Stomach (tissue), 8 donors: ENCODE measurements at regions not wholly inside any gene's neighbourhood (a gene's known extent, or its start where the extent isn't known, plus 50 kb on each side); places are given as distances from the start of the nearest gene placed in this dataset.

Experiments
- DNase-seq, 2 donors: peaks; one replicate each; pipeline versions ENCODE4 v3.0.0 to v3.0.0-alpha.2; 2013 to 2019
- H3K27ac ChIP-seq, 5 donors: fragments of 200-600 bp in 4 of 5; sonication (generic) in 4 of 5; one replicate each; pipeline ENCODE4 v1.5.1; 2013 to 2019; ENCODE audit warnings: mild to moderate bottlenecking in 1 of 5, moderate library complexity in 1 of 5
- H3K27me3 ChIP-seq, 3 donors: fragments of 200-600 bp; sonication (generic); one replicate each; pipeline ENCODE4 v1.5.1; 2017 to 2019; ENCODE audit warnings: mixed run types in 1 of 3
- H3K36me3 ChIP-seq, 4 donors: fragments of 200-600 bp; sonication (generic); 1 replicate in 3 of 4; 2 replicates in 1 of 4; pipeline ENCODE4 v1.5.1; 2016 to 2019
- H3K4me1 ChIP-seq, 4 donors: fragments of 200-600 bp; sonication (generic); one replicate each; pipeline ENCODE4 v1.5.1; 2016 to 2019
- H3K4me3 ChIP-seq, 4 donors: fragments of 200-600 bp; sonication (generic) in 3 of 4; one replicate each; pipeline ENCODE4 v1.5.1; 2016 to 2019; ENCODE audit warnings: mild to moderate bottlenecking in 1 of 4
- H3K9me3 ChIP-seq, 4 donors: fragments of 200-600 bp; sonication (generic); one replicate each; pipeline ENCODE4 v1.5.1; 2016 to 2019
- CTCF ChIP-seq, 7 experiments: fragments of 450-650 bp in 4 of 7; fragments of 200-600 bp in 3 of 7; sonication (generic) in 3 of 7; IDR thresholded peaks; one replicate each; pipeline ENCODE4 v1.5.1; 2016 to 2019; ENCODE audit warnings: antibody characterized with exemption in 7 of 7, control low read depth in 2 of 7, mild to moderate bottlenecking in 1 of 7
- EP300 ChIP-seq: sonication (generic); formaldehyde crosslinking; IDR thresholded peaks from one replicate; pipeline ENCODE4 v1.6.1; 2017; ENCODE audit warnings: antibody characterized with exemption
- POLR2A ChIP-seq, 4 donors: fragments of 450-650 bp; IDR thresholded peaks; one replicate each; pipeline ENCODE4 v1.6.1; 2016; ENCODE audit warnings: antibody characterized with exemption in 4 of 4, control low read depth in 2 of 4, mild to moderate bottlenecking in 1 of 4, moderate library complexity in 1 of 4
- POLR2AphosphoS5 ChIP-seq, 3 donors: sonication (generic); formaldehyde crosslinking; IDR thresholded peaks; one replicate each; pipeline ENCODE4 v1.6.1; 2016; ENCODE audit warnings: antibody characterized with exemption in 3 of 3
- WGBS, 5 donors: extraction: QIAGEN DNeasy Blood & Tissue Kit in 3 of 5; methylation state at CpG; one replicate each; pipeline versions ENCODE4 v1.1.5 to v1.1.7; 2013 to 2018; 5-methylcytosine and 5-hydroxymethylcytosine counted together
- intact Hi-C: fragments of 100-400 bp; cut with DNase I; formaldehyde crosslinking; loops from one replicate; pipeline ENCODE4 v1.15.1; 2023; ENCODE audit warnings: low total_unique reads
- donor health status: healthy with polysubstance abuse.
- donor health status: Bipolar disorder and iron deficiency.
- donor health status: healthy.

GRCh38 chr10:42933448-42934340 is 143.2 kb upstream of the RET start:
- TF ChIP-seq POLR2A (IDR thresholded peaks at IDR 0.05) (no peak), POLR2AphosphoS5 (IDR thresholded peaks at IDR 0.05) (no peak), EP300 (no peak), CTCF (IDR thresholded peaks at IDR 0.05) (no peak)
- WGBS, 5 donors: 5 to 10% (median 8%) methylated on average over 38 to 57 of the region's 57 CpGs
- no peaks in the 10 kb centered on the region for H3K9me3 ChIP-seq
- peaks cover 12 to 66% (median 24%) of the 10 kb centered on the region in 3 donors for H3K27me3 ChIP-seq
- peak; percentile 65 to 90 for DNase-seq
- no peaks in the 10 kb centered on the region for H3K36me3 ChIP-seq
- intact Hi-C loops: no loop called here
- no peak overlapping the region for H3K27ac ChIP-seq
- peak overlapping the region; percentile 12 to 41 (median 30) for H3K4me3 ChIP-seq
- H3K4me1 ChIP-seq: peaks cover 15 to 18% (median 18%) of the 10 kb centered on the region in 4 donors

GRCh38 chr10:42934351-42934811 is 142.5 kb upstream of the RET start:
- peaks cover 15 to 18% (median 18%) of the 10 kb centered on the region in 4 donors for H3K4me1 ChIP-seq
- 82 to 90% (median 85%) methylated on average over 5 to 8 of the region's 8 CpGs for WGBS, 5 donors
- no peak overlapping the region for H3K4me3 ChIP-seq
- TF ChIP-seq POLR2AphosphoS5 (IDR thresholded peaks at IDR 0.05) (no peak), EP300 (no peak), POLR2A (IDR thresholded peaks at IDR 0.05) (no peak), CTCF (IDR thresholded peaks at IDR 0.05) (no peak)
- peaks cover 12 to 64% (median 24%) of the 10 kb centered on the region in 3 donors for H3K27me3 ChIP-seq
- DNase-seq: no peak
- no peak overlapping the region for H3K27ac ChIP-seq
- H3K9me3 ChIP-seq: no peaks in the 10 kb centered on the region
- no peaks in the 10 kb centered on the region for H3K36me3 ChIP-seq
- intact Hi-C loops: no loop called here

GRCh38 chr10:42934842-42935241 is 142.0 kb upstream of the RET start:
- H3K4me3 ChIP-seq: no peak overlapping the region
- intact Hi-C loops: no loop called here
- no peaks in the 10 kb centered on the region for H3K9me3 ChIP-seq

GRCh38 chr10:42935466-42935865 is 141.4 kb upstream of the RET start:
- H3K36me3 ChIP-seq: no peaks in the 10 kb centered on the region
- DNase-seq: no peak
- peaks cover 12 to 53% (median 24%) of the 10 kb centered on the region in 3 donors for H3K27me3 ChIP-seq
- TF ChIP-seq POLR2A (IDR thresholded peaks at IDR 0.05): no peak
- TF ChIP-seq EP300: no peak
- no peak for TF ChIP-seq POLR2AphosphoS5 (IDR thresholded peaks at IDR 0.05)
- no peak for TF ChIP-seq CTCF (IDR thresholded peaks at IDR 0.05)
- no peak overlapping the region for H3K27ac ChIP-seq
- no peaks in the 10 kb centered on the region for H3K9me3 ChIP-seq
- no peak overlapping the region for H3K4me3 ChIP-seq
- intact Hi-C loops: no loop called here
- WGBS, 5 donors: 61 to 74% (median 73%) methylated on average over 4 to 8 of the region's 8 CpGs
- peaks cover 16 to 18% (median 18%) of the 10 kb centered on the region in 4 donors for H3K4me1 ChIP-seq

More at GRCh38 chr10:42934842-42935241, 142.0 kb upstream of the RET start:
- Histone ChIP-seq H3K36me3 (no peaks in the 10 kb centered on the region), H3K4me1 (peaks cover 15 to 18% (median 18%) of the 10 kb centered on the region in 4 donors), H3K27ac (no peak overlapping the region), H3K27me3 (peaks cover 12 to 60% (median 24%) of the 10 kb centered on the region in 3 donors)
- 77 to 91% (median 85%) methylated on average over 3 of the region's 3 CpGs for WGBS, 5 donors
- DNase-seq: no peak
- TF ChIP-seq CTCF (IDR thresholded peaks at IDR 0.05): no peak
- no peak for TF ChIP-seq POLR2A (IDR thresholded peaks at IDR 0.05)
